ENCODE measurements at regions not wholly inside any gene's neighbourhood (a gene's known extent, or its start where the extent isn't known, plus 50 kb on each side); places are given as distances from the start of the nearest gene placed in this dataset.

GRCh38 chr2:55768991-55769390, 75.3 kb upstream of the PNPT1 start:
- TF ChIP-seq CTCF (IDR thresholded peaks at IDR 0.05; ENCODE audit: low read length) (no peak), EZH2 (optimal IDR thresholded peaks at IDR 0.05; ENCODE audit: low read depth, low read length) (no peak), EZH2phosphoT487 (IDR thresholded peaks at IDR 0.05; ENCODE audit: low read length) (no peak)

Data from MM.1S (cell line).